ENCODE measurements at regions not wholly inside any gene's neighbourhood (a gene's known extent, or its start where the extent isn't known, plus 50 kb on each side); places are given as distances from the start of the nearest gene placed in this dataset.

GRCh38 chr12:92221656-92222315 lies 76.1 kb upstream of the BTG1 start:
- DNase-seq, result no peak
- TF ChIP-seq CTCF (IDR thresholded peaks at IDR 0.05), result no peak
- Histone ChIP-seq H3K4me1 (no peaks in the 10 kb centered on the region), H3K27me3 (ENCODE audit: low read depth) (no peaks in the 10 kb centered on the region), H3K27ac (no peak overlapping the region), H3K4me3 (no peak overlapping the region), H3K9me3 (no peaks in the 10 kb centered on the region), H3K36me3 (no peaks in the 10 kb centered on the region)
- ATAC-seq, result no peak
- intact Hi-C loops (cut with DNase I), result no loop called here

- Histone ChIP-seq H3K9me3 (no peaks in the 10 kb centered on the region), H3K27me3 (ENCODE audit: low read depth) (no peaks in the 10 kb centered on the region), H3K4me3 (no peak overlapping the region), H3K27ac (no peak overlapping the region), H3K4me1 (no peaks in the 10 kb centered on the region), H3K36me3 (no peaks in the 10 kb centered on the region)
- TF ChIP-seq CTCF (IDR thresholded peaks at IDR 0.05), result no peak
- peak in 1 of 2 donors; percentile 66 for ATAC-seq
- intact Hi-C loops (cut with DNase I), result no loop called here
- no peak for DNase-seq
These were observed 72.9 kb upstream of the BTG1 start for GRCh38 chr12:92218394-92219077.

- H3K4me1 ChIP-seq, result no peaks in the 10 kb centered on the region
- no peak overlapping the region for H3K4me3 ChIP-seq
- TF ChIP-seq CTCF (IDR thresholded peaks at IDR 0.05), result no peak
- no peaks in the 10 kb centered on the region for H3K27me3 ChIP-seq (ENCODE audit: low read depth)
- no peak overlapping the region for H3K27ac ChIP-seq
- H3K9me3 ChIP-seq, result no peaks in the 10 kb centered on the region
- ATAC-seq, result no peak
- H3K36me3 ChIP-seq, result no peaks in the 10 kb centered on the region
- no peak for DNase-seq
- intact Hi-C loops (cut with DNase I), result no loop called here
These were observed 70.4 kb upstream of the BTG1 start for GRCh38 chr12:92216092-92216491.

- H3K27ac ChIP-seq, result no peak overlapping the region
- no peaks in the 10 kb centered on the region for H3K36me3 ChIP-seq
- no peaks in the 10 kb centered on the region for H3K9me3 ChIP-seq
- no peak for DNase-seq
- no peak for TF ChIP-seq CTCF (IDR thresholded peaks at IDR 0.05)
- H3K27me3 ChIP-seq (ENCODE audit: low read depth), result no peaks in the 10 kb centered on the region
- H3K4me1 ChIP-seq, result no peaks in the 10 kb centered on the region
- no peak for ATAC-seq
- intact Hi-C loops (cut with DNase I), result no loop called here
- no peak overlapping the region for H3K4me3 ChIP-seq
These were observed 69.7 kb upstream of the BTG1 start for GRCh38 chr12:92215358-92215757.

- no peaks in the 10 kb centered on the region for H3K27me3 ChIP-seq (ENCODE audit: low read depth)
- no peak for TF ChIP-seq CTCF (IDR thresholded peaks at IDR 0.05)
- no peaks in the 10 kb centered on the region for H3K9me3 ChIP-seq
- no peaks in the 10 kb centered on the region for H3K36me3 ChIP-seq
- peaks cover 17% of the 10 kb centered on the region for H3K4me1 ChIP-seq
- H3K27ac ChIP-seq, result no peak overlapping the region
- DNase-seq (no peak), ATAC-seq (no peak)
- intact Hi-C loops (cut with DNase I), result no loop called here
- no peak overlapping the region for H3K4me3 ChIP-seq
These were observed 67.5 kb upstream of the BTG1 start for GRCh38 chr12:92213166-92213565.

Data from lower lobe of right lung (tissue), 2 donors.